SU-DHL-6 (cell line): ENCODE measurements at regions not wholly inside any gene's neighbourhood (a gene's known extent, or its start where the extent isn't known, plus 50 kb on each side); places are given as distances from the start of the nearest gene placed in this dataset.
"Not testable (repeated sequence)": the region's sequence is repeated elsewhere in the genome, so short reads cannot be mapped to it uniquely, and the experiment has no call there.

Experiments used
- CTCF ChIP-seq: fragments of 200-600 bp; sonication (generic); IDR thresholded peaks from one replicate; pipeline ENCODE4 v1.5.1; 2017; ENCODE audit warnings: antibody characterized with exemption, mild to moderate bottlenecking, low read length, moderate library complexity; ENCODE audit not compliant: insufficient read depth, poor library complexity, severe bottlenecking
- EZH2phosphoT487 ChIP-seq: fragments of 200-600 bp; sonication (generic), shearing (Covaris generic); conservative IDR thresholded peaks from 2 replicates; pipeline ENCODE4 v1.6.1; 2018; ENCODE audit warnings: mild to moderate bottlenecking, antibody characterized with exemption, low read length, moderate library complexity, mixed read lengths

GRCh38 chr7:32738390-32738789 is 153.2 kb downstream of the KBTBD2 start:
- TF ChIP-seq CTCF, EZH2phosphoT487: not testable (repeated sequence)
